GM23338 (cell line): ENCODE measurements at regions not wholly inside any gene's neighbourhood (a gene's known extent, or its start where the extent isn't known, plus 50 kb on each side); places are given as distances from the start of the nearest gene placed in this dataset.
A peak's percentile ranks its signal among the peaks of the same experiment; 100 is the strongest.

Experiments used
- ATAC-seq: fragments of 200-7000 bp; cut with Tn5 transposase; 3 replicates; pipeline ENCODE4 v1.9.1; 2020
- DNase-seq: peaks from one replicate; pipeline ENCODE4 v3.0.0-alpha.2; 2015; ENCODE audit warnings: low spot score
- H2AFZ ChIP-seq: fragments of 200-600 bp; sonication (generic); 2 replicates; pipeline ENCODE4 v1.8.0; 2016; ENCODE audit warnings: antibody characterized with exemption, mild to moderate bottlenecking, moderate library complexity
- H3F3A ChIP-seq: fragments of 200-600 bp; sonication (generic); replicated peaks from 2 replicates; pipeline ENCODE4 v1.8.0; 2017; ENCODE audit warnings: antibody characterized with exemption, mixed run types, low read depth
- H3K27ac ChIP-seq: fragments of 200-600 bp; sonication (generic); 2 replicates; pipeline ENCODE4 v1.6.1; 2016; ENCODE audit warnings: low read depth
- H3K27me3 ChIP-seq: fragments of 200-600 bp; sonication (generic); 2 replicates; pipeline ENCODE4 v1.8.0; 2016; ENCODE audit warnings: mild to moderate bottlenecking, mixed run types, moderate library complexity; ENCODE audit not compliant: insufficient read depth
- H3K36me3 ChIP-seq: fragments of 200-600 bp; sonication (generic); 2 replicates; pipeline ENCODE4 v1.8.0; 2016; ENCODE audit warnings: mild to moderate bottlenecking; ENCODE audit not compliant: insufficient read depth
- H3K4me1 ChIP-seq: fragments of 200-600 bp; sonication (generic); 2 replicates; pipeline ENCODE4 v1.8.0; 2016; ENCODE audit warnings: mild to moderate bottlenecking, moderate library complexity; ENCODE audit not compliant: insufficient read depth
- H3K4me2 ChIP-seq: fragments of 200-600 bp; sonication (generic); 2 replicates; pipeline ENCODE4 v1.7.1; 2017; ENCODE audit warnings: mixed run types
- H3K4me3 ChIP-seq: fragments of 200-600 bp; sonication (generic); 2 replicates; pipeline ENCODE4 v1.6.1; 2016; ENCODE audit warnings: mixed run types
- H3K79me2 ChIP-seq: fragments of 200-600 bp; sonication (generic); replicated peaks from 2 replicates; pipeline ENCODE4 v1.8.0; 2017; ENCODE audit warnings: mild to moderate bottlenecking; ENCODE audit not compliant: insufficient read depth
- H3K9me2 ChIP-seq: fragments of 200-600 bp; sonication (generic); 2 replicates; pipeline ENCODE4 v1.8.0; 2017; ENCODE audit not compliant: insufficient read depth
- H4K20me1 ChIP-seq: fragments of 200-600 bp; sonication (generic); replicated peaks from 2 replicates; pipeline ENCODE4 v1.8.0; 2017; ENCODE audit warnings: mild to moderate bottlenecking; ENCODE audit not compliant: insufficient read depth
- H3K27ac Mint-ChIP-seq: 2 replicates; pipeline ENCODE4 v1.8.0; 2020; ENCODE audit warnings: inconsistent platforms, mild to moderate bottlenecking, moderate library complexity, mixed read lengths
- H3K27me3 Mint-ChIP-seq: 3 replicates; pipeline ENCODE4 v1.8.0; 2022; ENCODE audit warnings: low read depth, mild to moderate bottlenecking, moderate library complexity, mixed read lengths, inconsistent platforms; ENCODE audit not compliant: insufficient read depth, poor library complexity
- H3K36me3 Mint-ChIP-seq: 3 replicates; pipeline ENCODE4 v1.8.0; 2021; ENCODE audit warnings: low read depth, mild to moderate bottlenecking, inconsistent platforms, moderate library complexity, mixed read lengths
- H3K4me1 Mint-ChIP-seq: 3 replicates; pipeline ENCODE4 v1.8.0; 2020; ENCODE audit warnings: mild to moderate bottlenecking, inconsistent platforms, mixed read lengths
- H3K4me3 Mint-ChIP-seq: 3 replicates; pipeline ENCODE4 v1.8.0; 2021; ENCODE audit warnings: moderate library complexity, mild to moderate bottlenecking, inconsistent platforms, mixed read lengths
- H3K9me3 Mint-ChIP-seq: 3 replicates; pipeline ENCODE4 v1.8.0; 2020; ENCODE audit warnings: moderate library complexity, mild to moderate bottlenecking, inconsistent platforms, mixed read lengths
- CREB1 ChIP-seq: fragments of 250-450 bp; sonication (Bioruptor Pico); IDR thresholded peaks from 2 replicates; pipeline ENCODE4 v1.5.0; 2020; ENCODE audit warnings: low read depth, mild to moderate bottlenecking, moderate library complexity
- EZH2 ChIP-seq: fragments of 200-600 bp; sonication (generic); IDR thresholded peaks from one replicate; pipeline ENCODE4 v1.8.0; 2017; ENCODE audit warnings: antibody characterized with exemption, mild to moderate bottlenecking, low read depth; ENCODE audit not compliant: unreplicated experiment
- EZH2phosphoT487 ChIP-seq: fragments of 200-600 bp; sonication (generic); IDR thresholded peaks from one replicate; pipeline ENCODE4 v1.8.1; 2018; ENCODE audit warnings: antibody characterized with exemption; ENCODE audit not compliant: unreplicated experiment
- JUNB ChIP-seq: IDR thresholded peaks from one replicate; pipeline ENCODE4 v1.6.1; 2016; ENCODE audit warnings: antibody characterized with exemption; ENCODE audit not compliant: unreplicated experiment
- NANOG ChIP-seq: IDR thresholded peaks from 2 replicates; pipeline ENCODE4 v1.6.1; 2016; ENCODE audit warnings: antibody characterized with exemption, borderline replicate concordance
- POLR2AphosphoS5 ChIP-seq: IDR thresholded peaks from 2 replicates; pipeline ENCODE4 v1.6.1; 2016; ENCODE audit warnings: antibody characterized with exemption, low read depth
- REST ChIP-seq: IDR thresholded peaks from one replicate; pipeline ENCODE4 v1.6.1; 2018; ENCODE audit warnings: antibody characterized with exemption; ENCODE audit not compliant: unreplicated experiment
- STAT1 ChIP-seq: IDR thresholded peaks from one replicate; pipeline ENCODE4 v1.6.1; 2016; ENCODE audit warnings: antibody characterized with exemption; ENCODE audit not compliant: unreplicated experiment
- ZNF114 ChIP-seq: fragments of 250-450 bp; sonication (Bioruptor Pico); IDR thresholded peaks from 2 replicates; pipeline ENCODE4 v1.5.0; 2020; ENCODE audit warnings: mild to moderate bottlenecking, moderate library complexity
- ZNF331 ChIP-seq: fragments of 250-450 bp; sonication (Bioruptor Pico); IDR thresholded peaks from 2 replicates; pipeline ENCODE4 v1.5.0; 2020; ENCODE audit warnings: low read depth, mild to moderate bottlenecking, moderate library complexity
- TF ChIP-seq, protein P1 (sequence below): IDR thresholded peaks from 2 replicates; pipeline ENCODE4 v1.6.1; 2016; ENCODE audit warnings: antibody characterized with exemption
- TF ChIP-seq, protein P2 (sequence below): fragments of 250-450 bp; sonication (Bioruptor Pico); IDR thresholded peaks from 2 replicates; pipeline ENCODE4 v1.5.0; 2020; ENCODE audit warnings: mild to moderate bottlenecking, moderate library complexity
- TF ChIP-seq, protein P3 (sequence below), 2 experiments: fragments of 200-600 bp in 1 of 2; sonication (generic) in 1 of 2; conservative IDR thresholded peaks; 2 replicates each; pipeline versions ENCODE4 v1.5.1 to v1.6.1; 2016 to 2017; ENCODE audit warnings: antibody characterized with exemption in 2 of 2, low read depth in 2 of 2, mild to moderate bottlenecking in 2 of 2, moderate library complexity in 1 of 2

- no peaks in the 10 kb centered on the region for H3K9me3 Mint-ChIP-seq
- Histone ChIP-seq H3K4me1 (no peaks in the 10 kb centered on the region), H3F3A (no peaks in the 10 kb centered on the region), H3K4me3 (no peak overlapping the region), H3K9me2 (no peaks in the 10 kb centered on the region), H3K79me2 (no peaks in the 10 kb centered on the region), H3K27ac (no peak overlapping the region), H3K36me3 (no peaks in the 10 kb centered on the region), H3K27me3 (no peaks in the 10 kb centered on the region), H2AFZ (peak overlapping the region; percentile 40; the same call in 1 of the 2 replicates), H4K20me1 (no peaks in the 10 kb centered on the region), H3K4me2 (no peak overlapping the region)
- no peak overlapping the region for H3K4me3 Mint-ChIP-seq
- no peak for ATAC-seq
- DNase-seq: no peak
- no peaks in the 10 kb centered on the region for H3K36me3 Mint-ChIP-seq
- TF ChIP-seq JUNB (no peak), EZH2phosphoT487 (no peak), ZNF331 (CRISPR knock-in tag) (no peak), EZH2 (no peak), STAT1 (no peak), REST (no peak), NANOG (no peak), POLR2AphosphoS5 (no peak), ZNF114 (CRISPR knock-in tag) (no peak), CREB1 (no peak)
- TF ChIP-seq, protein P1, sequence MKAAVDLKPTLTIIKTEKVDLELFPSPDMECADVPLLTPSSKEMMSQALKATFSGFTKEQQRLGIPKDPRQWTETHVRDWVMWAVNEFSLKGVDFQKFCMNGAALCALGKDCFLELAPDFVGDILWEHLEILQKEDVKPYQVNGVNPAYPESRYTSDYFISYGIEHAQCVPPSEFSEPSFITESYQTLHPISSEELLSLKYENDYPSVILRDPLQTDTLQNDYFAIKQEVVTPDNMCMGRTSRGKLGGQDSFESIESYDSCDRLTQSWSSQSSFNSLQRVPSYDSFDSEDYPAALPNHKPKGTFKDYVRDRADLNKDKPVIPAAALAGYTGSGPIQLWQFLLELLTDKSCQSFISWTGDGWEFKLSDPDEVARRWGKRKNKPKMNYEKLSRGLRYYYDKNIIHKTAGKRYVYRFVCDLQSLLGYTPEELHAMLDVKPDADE: no peak
- TF ChIP-seq, protein P2, sequence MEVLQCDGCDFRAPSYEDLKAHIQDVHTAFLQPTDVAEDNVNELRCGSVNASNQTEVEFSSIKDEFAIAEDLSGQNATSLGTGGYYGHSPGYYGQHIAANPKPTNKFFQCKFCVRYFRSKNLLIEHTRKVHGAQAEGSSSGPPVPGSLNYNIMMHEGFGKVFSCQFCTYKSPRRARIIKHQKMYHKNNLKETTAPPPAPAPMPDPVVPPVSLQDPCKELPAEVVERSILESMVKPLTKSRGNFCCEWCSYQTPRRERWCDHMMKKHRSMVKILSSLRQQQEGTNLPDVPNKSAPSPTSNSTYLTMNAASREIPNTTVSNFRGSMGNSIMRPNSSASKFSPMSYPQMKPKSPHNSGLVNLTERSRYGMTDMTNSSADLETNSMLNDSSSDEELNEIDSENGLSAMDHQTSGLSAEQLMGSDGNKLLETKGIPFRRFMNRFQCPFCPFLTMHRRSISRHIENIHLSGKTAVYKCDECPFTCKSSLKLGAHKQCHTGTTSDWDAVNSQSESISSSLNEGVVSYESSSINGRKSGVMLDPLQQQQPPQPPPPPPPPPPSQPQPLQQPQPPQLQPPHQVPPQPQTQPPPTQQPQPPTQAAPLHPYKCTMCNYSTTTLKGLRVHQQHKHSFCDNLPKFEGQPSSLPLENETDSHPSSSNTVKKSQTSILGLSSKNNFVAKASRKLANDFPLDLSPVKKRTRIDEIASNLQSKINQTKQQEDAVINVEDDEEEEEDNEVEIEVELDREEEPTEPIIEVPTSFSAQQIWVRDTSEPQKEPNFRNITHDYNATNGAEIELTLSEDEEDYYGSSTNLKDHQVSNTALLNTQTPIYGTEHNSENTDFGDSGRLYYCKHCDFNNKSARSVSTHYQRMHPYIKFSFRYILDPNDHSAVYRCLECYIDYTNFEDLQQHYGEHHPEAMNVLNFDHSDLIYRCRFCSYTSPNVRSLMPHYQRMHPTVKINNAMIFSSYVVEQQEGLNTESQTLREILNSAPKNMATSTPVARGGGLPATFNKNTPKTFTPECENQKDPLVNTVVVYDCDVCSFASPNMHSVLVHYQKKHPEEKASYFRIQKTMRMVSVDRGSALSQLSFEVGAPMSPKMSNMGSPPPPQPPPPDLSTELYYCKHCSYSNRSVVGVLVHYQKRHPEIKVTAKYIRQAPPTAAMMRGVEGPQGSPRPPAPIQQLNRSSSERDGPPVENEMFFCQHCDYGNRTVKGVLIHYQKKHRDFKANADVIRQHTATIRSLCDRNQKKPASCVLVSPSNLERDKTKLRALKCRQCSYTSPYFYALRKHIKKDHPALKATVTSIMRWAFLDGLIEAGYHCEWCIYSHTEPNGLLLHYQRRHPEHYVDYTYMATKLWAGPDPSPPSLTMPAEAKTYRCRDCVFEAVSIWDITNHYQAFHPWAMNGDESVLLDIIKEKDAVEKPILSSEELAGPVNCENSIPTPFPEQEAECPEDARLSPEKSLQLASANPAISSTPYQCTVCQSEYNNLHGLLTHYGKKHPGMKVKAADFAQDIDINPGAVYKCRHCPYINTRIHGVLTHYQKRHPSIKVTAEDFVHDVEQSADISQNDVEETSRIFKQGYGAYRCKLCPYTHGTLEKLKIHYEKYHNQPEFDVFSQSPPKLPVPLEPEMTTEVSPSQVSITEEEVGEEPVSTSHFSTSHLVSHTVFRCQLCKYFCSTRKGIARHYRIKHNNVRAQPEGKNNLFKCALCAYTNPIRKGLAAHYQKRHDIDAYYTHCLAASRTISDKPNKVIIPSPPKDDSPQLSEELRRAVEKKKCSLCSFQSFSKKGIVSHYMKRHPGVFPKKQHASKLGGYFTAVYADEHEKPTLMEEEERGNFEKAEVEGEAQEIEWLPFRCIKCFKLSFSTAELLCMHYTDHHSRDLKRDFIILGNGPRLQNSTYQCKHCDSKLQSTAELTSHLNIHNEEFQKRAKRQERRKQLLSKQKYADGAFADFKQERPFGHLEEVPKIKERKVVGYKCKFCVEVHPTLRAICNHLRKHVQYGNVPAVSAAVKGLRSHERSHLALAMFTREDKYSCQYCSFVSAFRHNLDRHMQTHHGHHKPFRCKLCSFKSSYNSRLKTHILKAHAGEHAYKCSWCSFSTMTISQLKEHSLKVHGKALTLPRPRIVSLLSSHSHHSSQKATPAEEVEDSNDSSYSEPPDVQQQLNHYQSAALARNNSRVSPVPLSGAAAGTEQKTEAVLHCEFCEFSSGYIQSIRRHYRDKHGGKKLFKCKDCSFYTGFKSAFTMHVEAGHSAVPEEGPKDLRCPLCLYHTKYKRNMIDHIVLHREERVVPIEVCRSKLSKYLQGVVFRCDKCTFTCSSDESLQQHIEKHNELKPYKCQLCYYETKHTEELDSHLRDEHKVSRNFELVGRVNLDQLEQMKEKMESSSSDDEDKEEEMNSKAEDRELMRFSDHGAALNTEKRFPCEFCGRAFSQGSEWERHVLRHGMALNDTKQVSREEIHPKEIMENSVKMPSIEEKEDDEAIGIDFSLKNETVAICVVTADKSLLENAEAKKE (CRISPR knock-in tag): no peak
- TF ChIP-seq, protein P3, sequence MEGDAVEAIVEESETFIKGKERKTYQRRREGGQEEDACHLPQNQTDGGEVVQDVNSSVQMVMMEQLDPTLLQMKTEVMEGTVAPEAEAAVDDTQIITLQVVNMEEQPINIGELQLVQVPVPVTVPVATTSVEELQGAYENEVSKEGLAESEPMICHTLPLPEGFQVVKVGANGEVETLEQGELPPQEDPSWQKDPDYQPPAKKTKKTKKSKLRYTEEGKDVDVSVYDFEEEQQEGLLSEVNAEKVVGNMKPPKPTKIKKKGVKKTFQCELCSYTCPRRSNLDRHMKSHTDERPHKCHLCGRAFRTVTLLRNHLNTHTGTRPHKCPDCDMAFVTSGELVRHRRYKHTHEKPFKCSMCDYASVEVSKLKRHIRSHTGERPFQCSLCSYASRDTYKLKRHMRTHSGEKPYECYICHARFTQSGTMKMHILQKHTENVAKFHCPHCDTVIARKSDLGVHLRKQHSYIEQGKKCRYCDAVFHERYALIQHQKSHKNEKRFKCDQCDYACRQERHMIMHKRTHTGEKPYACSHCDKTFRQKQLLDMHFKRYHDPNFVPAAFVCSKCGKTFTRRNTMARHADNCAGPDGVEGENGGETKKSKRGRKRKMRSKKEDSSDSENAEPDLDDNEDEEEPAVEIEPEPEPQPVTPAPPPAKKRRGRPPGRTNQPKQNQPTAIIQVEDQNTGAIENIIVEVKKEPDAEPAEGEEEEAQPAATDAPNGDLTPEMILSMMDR (conservative IDR thresholded peaks at IDR 0.05; ENCODE audit: low read depth in 2 of 2): no peak
- H3K27me3 Mint-ChIP-seq: no peaks in the 10 kb centered on the region
- no peak overlapping the region for H3K27ac Mint-ChIP-seq
- H3K4me1 Mint-ChIP-seq: no peaks in the 10 kb centered on the region
These were observed 512.8 kb downstream of the LMO7 start for GRCh38 chr13:76148926-76149325.
